ENCODE measurements at regions not wholly inside any gene's neighbourhood (a gene's known extent, or its start where the extent isn't known, plus 50 kb on each side); places are given as distances from the start of the nearest gene placed in this dataset.

DNA sequence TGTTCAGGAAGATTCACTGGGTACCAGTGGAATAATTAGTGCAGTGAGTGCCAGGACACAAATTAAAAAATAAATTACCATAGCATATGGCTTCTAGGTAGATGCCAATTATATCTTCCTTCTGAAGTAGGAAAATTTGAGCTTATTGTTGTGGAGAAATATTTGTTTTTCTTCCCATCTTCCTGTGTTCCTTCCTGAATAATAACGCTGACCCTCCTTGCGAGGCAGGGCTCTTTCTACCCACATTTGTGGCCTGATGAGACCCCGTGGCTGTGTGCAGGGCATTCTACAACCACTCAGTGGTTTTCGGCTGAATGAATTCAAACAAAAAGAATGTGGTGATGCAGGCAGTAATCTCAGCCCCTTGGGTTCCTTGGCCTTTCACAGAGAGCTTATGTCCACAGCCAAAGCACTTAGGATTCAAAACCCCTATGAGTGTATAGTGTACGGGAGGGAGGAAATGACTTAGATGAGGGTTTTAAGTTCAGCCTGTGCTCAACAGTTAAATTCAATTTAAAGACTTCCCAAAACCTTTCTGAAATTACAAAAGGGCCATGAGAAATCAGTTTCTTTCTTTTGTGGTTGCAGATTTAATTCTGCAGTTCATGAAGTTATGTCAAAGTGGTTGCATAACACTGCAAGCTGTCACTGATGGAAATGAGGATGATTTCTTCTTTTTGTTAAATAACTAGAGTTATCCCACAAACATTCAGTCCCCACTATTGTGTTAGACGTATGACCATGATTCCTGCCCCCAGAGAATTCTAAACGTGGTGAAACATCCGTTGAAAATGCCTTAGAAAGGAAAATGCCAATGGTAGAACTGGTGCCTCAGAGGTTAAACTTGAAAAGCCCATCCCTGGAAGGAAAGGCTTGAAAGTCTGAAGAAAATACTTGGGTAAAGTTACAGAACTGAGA is 255.3 kb downstream of the FZD1 start:
- TF ChIP-seq, protein P1, sequence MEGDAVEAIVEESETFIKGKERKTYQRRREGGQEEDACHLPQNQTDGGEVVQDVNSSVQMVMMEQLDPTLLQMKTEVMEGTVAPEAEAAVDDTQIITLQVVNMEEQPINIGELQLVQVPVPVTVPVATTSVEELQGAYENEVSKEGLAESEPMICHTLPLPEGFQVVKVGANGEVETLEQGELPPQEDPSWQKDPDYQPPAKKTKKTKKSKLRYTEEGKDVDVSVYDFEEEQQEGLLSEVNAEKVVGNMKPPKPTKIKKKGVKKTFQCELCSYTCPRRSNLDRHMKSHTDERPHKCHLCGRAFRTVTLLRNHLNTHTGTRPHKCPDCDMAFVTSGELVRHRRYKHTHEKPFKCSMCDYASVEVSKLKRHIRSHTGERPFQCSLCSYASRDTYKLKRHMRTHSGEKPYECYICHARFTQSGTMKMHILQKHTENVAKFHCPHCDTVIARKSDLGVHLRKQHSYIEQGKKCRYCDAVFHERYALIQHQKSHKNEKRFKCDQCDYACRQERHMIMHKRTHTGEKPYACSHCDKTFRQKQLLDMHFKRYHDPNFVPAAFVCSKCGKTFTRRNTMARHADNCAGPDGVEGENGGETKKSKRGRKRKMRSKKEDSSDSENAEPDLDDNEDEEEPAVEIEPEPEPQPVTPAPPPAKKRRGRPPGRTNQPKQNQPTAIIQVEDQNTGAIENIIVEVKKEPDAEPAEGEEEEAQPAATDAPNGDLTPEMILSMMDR (conservative IDR thresholded peaks at IDR 0.05; ENCODE audit: low read length) = no peak
- no peak for TF ChIP-seq EZH2phosphoT487 (IDR thresholded peaks at IDR 0.05; ENCODE audit: borderline replicate concordance)
